ENCODE measurements at regions not wholly inside any gene's neighbourhood (a gene's known extent, or its start where the extent isn't known, plus 50 kb on each side); places are given as distances from the start of the nearest gene placed in this dataset.

DNA sequence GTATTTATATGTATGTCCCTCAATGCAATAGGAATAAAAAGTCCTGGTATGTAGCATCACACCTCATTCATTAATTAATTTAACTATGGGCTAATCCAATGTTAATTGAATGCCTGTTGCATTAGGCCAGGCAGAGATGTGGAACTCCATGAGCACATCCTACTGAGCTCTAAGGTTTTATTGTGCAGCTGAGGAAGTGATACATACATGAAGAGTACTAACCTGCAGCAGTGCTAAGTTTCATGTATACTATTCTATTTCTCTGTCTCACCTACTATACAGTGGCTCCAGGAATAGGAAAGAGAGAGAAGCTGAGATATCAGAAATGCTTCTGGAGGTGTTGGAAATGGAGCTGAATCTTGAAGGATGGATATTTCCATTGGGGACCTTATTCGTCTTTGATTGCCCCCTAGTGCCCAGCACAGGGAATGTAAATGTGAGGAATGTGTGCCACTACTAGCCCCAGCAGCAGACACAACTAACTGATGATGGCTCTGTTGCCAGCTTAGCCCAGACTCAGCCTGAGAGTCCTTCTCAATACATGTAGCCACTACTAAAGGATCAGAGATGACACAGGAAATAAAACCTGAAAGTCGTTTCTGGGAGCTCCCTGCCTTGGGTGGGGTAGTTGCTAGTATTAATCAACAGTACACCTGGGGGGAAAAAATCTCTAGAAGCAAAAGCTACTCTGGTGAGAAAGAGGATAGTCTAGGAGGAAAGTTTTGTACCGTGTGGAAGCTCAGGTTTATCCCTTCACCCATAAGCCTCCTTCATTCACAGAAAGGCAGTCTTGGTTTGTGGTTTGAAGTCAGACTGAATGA, 173.3 kb upstream of the FOXD3 start:
- Histone ChIP-seq H3K36me3 (replicated peaks in 1 of 2) (no peaks in the 10 kb centered on the region), H3K27me3 (peaks cover 13% of the 10 kb centered on the region), H3K4me3 (no peak overlapping the region), H3K9me3 (replicated peaks in 1 of 3) (no peaks in the 10 kb centered on the region), H3K4me1 (replicated peaks in 1 of 2) (no peaks in the 10 kb centered on the region), H3K27ac (no peak overlapping the region)
- intact Hi-C loops (cut with DNase I): loop anchor here in 1 of 2 donors (5.0 kb wide), 1 partner anchor 187 kb away; no protein-coding TSS in a partner anchor
- 8 to 22% (median 18%) methylated on average over 3 of the region's 3 CpGs for WGBS, 4 donors
- DNase-seq: peak; percentile 20 to 62 (median 40)
- no peak for TF ChIP-seq POLR2A (IDR thresholded peaks at IDR 0.05)
- TF ChIP-seq, protein P1, sequence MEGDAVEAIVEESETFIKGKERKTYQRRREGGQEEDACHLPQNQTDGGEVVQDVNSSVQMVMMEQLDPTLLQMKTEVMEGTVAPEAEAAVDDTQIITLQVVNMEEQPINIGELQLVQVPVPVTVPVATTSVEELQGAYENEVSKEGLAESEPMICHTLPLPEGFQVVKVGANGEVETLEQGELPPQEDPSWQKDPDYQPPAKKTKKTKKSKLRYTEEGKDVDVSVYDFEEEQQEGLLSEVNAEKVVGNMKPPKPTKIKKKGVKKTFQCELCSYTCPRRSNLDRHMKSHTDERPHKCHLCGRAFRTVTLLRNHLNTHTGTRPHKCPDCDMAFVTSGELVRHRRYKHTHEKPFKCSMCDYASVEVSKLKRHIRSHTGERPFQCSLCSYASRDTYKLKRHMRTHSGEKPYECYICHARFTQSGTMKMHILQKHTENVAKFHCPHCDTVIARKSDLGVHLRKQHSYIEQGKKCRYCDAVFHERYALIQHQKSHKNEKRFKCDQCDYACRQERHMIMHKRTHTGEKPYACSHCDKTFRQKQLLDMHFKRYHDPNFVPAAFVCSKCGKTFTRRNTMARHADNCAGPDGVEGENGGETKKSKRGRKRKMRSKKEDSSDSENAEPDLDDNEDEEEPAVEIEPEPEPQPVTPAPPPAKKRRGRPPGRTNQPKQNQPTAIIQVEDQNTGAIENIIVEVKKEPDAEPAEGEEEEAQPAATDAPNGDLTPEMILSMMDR (IDR thresholded peaks at IDR 0.05): peak; percentile 30 to 58 (median 52)

DNA sequence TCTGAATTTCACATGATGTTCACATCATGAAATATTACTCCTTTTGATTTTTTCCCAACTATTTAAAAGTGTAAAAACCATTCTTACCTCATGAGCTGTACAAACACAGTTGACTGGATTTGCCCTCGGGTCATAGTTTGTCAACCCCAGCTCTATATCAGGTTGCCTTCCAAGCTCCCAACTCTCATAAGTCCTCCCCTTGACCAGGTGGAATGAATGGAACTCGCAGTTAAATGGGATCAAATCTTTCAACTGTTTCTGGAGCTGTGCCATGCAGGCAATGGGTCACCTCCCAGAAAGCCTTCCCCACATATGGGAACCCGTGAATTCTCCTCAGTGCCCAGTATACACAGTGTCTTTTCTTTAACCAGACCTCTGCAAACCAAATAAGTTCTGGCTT, 169.8 kb upstream of the FOXD3 start:
- intact Hi-C loops (cut with DNase I): no loop called here
- 36 to 55% (median 53%) methylated on average over 3 of the region's 3 CpGs for WGBS, 4 donors

DNA sequence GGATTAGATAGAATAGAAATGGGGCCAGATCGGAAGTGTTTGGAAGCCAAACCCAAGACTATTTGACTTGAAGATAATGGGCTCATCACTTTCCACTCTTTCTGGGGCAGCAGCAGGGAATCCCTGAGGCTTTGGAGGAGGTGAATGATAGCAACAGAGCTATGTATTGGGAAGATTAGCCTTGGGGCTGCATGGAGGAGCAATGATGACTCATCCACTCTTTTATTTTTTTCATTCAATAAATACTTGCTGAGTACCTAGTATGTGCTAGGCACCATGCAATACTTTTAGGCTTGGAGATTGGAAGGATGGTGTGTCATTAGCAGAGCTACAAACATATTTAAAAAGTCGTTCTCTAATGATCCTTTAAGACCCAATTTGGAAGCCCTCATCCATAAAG, 166.9 kb upstream of the FOXD3 start:
- Histone ChIP-seq H3K9me3 (replicated peaks in 1 of 3) (no peaks in the 10 kb centered on the region), H3K4me3 (no peak overlapping the region), H3K27ac (no peak overlapping the region), H3K27me3 (peaks cover 11% of the 10 kb centered on the region), H3K36me3 (replicated peaks in 1 of 2) (no peaks in the 10 kb centered on the region), H3K4me1 (replicated peaks in 1 of 2) (no peaks in the 10 kb centered on the region)
- no peak for DNase-seq
- 58 to 76% (median 68%) methylated on average over 2 of the region's 2 CpGs for WGBS, 4 donors
- no peak for TF ChIP-seq POLR2A (IDR thresholded peaks at IDR 0.05)
- TF ChIP-seq, protein P1 (IDR thresholded peaks at IDR 0.05): no peak
- intact Hi-C loops (cut with DNase I): no loop called here

More for the DNA sequence above, 169.8 kb upstream of the FOXD3 start:
- H3K4me1 ChIP-seq (replicated peaks in 1 of 2): no peaks in the 10 kb centered on the region
- no peak overlapping the region for H3K4me3 ChIP-seq
- DNase-seq: no peak
- no peak overlapping the region for H3K27ac ChIP-seq
- no peak for TF ChIP-seq POLR2A (IDR thresholded peaks at IDR 0.05)
- TF ChIP-seq, protein P1 (IDR thresholded peaks at IDR 0.05): no peak
- no peaks in the 10 kb centered on the region for H3K9me3 ChIP-seq (replicated peaks in 1 of 3)
- no peaks in the 10 kb centered on the region for H3K36me3 ChIP-seq (replicated peaks in 1 of 2)
- H3K27me3 ChIP-seq: peaks cover 16% of the 10 kb centered on the region

DNA sequence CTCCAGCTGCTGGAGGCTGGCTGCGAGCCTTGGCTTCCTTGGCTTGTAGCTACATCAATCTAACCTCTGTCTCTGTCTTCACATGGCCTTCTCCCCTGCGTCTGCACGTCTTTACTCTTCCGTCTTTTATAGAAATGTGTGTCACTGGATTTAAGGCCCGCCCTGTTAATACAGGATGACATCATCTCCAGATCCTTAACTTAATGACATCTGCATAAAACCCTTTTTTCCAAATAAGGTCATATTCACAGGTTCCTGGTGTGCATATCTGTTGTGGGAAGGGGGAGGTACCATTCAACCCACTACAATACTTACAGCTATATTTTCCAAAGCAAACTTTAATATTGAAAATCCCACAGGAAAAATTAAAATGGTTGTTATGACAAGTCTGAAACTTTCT, 165.3 kb upstream of the FOXD3 start:
- Histone ChIP-seq H3K4me3 (no peak overlapping the region), H3K27ac (no peak overlapping the region), H3K27me3 (peaks cover 14% of the 10 kb centered on the region), H3K36me3 (replicated peaks in 1 of 2) (no peaks in the 10 kb centered on the region), H3K4me1 (replicated peaks in 1 of 2) (no peaks in the 10 kb centered on the region), H3K9me3 (replicated peaks in 1 of 3) (no peaks in the 10 kb centered on the region)
- TF ChIP-seq POLR2A (IDR thresholded peaks at IDR 0.05): no peak
- TF ChIP-seq, protein P1 (IDR thresholded peaks at IDR 0.05): no peak
- intact Hi-C loops (cut with DNase I): no loop called here
- no peak for DNase-seq
- 79 to 82% (median 80%) methylated on average over 5 of the region's 5 CpGs for WGBS, 4 donors

Data from adrenal gland (tissue), 9 donors.